ENCODE measurements at regions not wholly inside any gene's neighbourhood (a gene's known extent, or its start where the extent isn't known, plus 50 kb on each side); places are given as distances from the start of the nearest gene placed in this dataset.
A peak's percentile ranks its signal among the peaks of the same experiment; 100 is the strongest.

- no peak for DNase-seq (ENCODE audit: low spot score in 2 of 2)
- intact Hi-C loops (cut with DNase I; ENCODE audit: low total_unique reads), result no loop called here
- H3K27ac ChIP-seq, result peak overlapping the region in 1 of 2 donors; percentile 70
- H3K4me1 ChIP-seq, result peaks cover 0 to 8% of the 10 kb centered on the region in 2 donors
- H3K9me3 ChIP-seq, result no peaks in the 10 kb centered on the region
- no peaks in the 10 kb centered on the region for H3K36me3 ChIP-seq
- H3K4me3 ChIP-seq, result no peak overlapping the region
- TF ChIP-seq POLR2A (IDR thresholded peaks at IDR 0.05) (no peak), POLR2AphosphoS5 (IDR thresholded peaks at IDR 0.05) (no peak), CTCF (IDR thresholded peaks at IDR 0.05) (no peak)
- no peaks in the 10 kb centered on the region for H3K27me3 ChIP-seq
These were observed 50.6 kb upstream of the LAPTM5 start for GRCh38 chr1:30808067-30808662.

GRCh38 chr1:30807318-30808066, 49.9 kb upstream of the LAPTM5 start:
- Histone ChIP-seq H3K9me3 (no peaks in the 10 kb centered on the region), H3K4me1 (peaks cover 0 to 8% of the 10 kb centered on the region in 2 donors), H3K4me3 (peak overlapping the region in 2 of 3 donors; percentile 26 to 56), H3K27me3 (no peaks in the 10 kb centered on the region), H3K27ac (peak overlapping the region; percentile 33 to 70), H3K36me3 (no peaks in the 10 kb centered on the region)
- TF ChIP-seq POLR2AphosphoS5 (IDR thresholded peaks at IDR 0.05) (no peak), CTCF (IDR thresholded peaks at IDR 0.05) (no peak), POLR2A (IDR thresholded peaks at IDR 0.05) (no peak)
- DNase-seq (ENCODE audit: low spot score in 2 of 2), result no peak
- intact Hi-C loops (cut with DNase I; ENCODE audit: low total_unique reads), result no loop called here

All from breast epithelium (tissue), 4 donors.